Panc1 (cell line): ENCODE measurements at regions not wholly inside any gene's neighbourhood (a gene's known extent, or its start where the extent isn't known, plus 50 kb on each side); places are given as distances from the start of the nearest gene placed in this dataset.

Experiments used
- CTCF ChIP-seq: fragments of 450-650 bp; IDR thresholded peaks from 2 replicates; pipeline ENCODE4 v1.5.1; 2017; ENCODE audit warnings: mild to moderate bottlenecking
- POLR2AphosphoS5 ChIP-seq: IDR thresholded peaks from 2 replicates; pipeline ENCODE4 v1.6.1; 2012; ENCODE audit warnings: mild to moderate bottlenecking, low read depth, low read length, moderate library complexity

- TF ChIP-seq POLR2AphosphoS5 (no peak), CTCF (no peak)
Observed at GRCh38 chr1:90393025-90393424, 324.1 kb downstream of the BARHL2 start.
